K562 (cell line): ENCODE measurements at regions not wholly inside any gene's neighbourhood (a gene's known extent, or its start where the extent isn't known, plus 50 kb on each side); places are given as distances from the start of the nearest gene placed in this dataset.

Experiments
- ATF6 ChIP-seq: sonication (generic); formaldehyde crosslinking; IDR thresholded peaks from 2 replicates; pipeline ENCODE4 v1.4.0; 2020; ENCODE audit warnings: mild to moderate bottlenecking, missing genetic modification reagents
- BCL6 ChIP-seq: fragments of 250-450 bp; sonication (Bioruptor Pico); IDR thresholded peaks from 2 replicates; pipeline ENCODE4 v1.4.0; 2020
- CEBPZ ChIP-seq: fragments of 150-350 bp; IDR thresholded peaks from 2 replicates; pipeline ENCODE4 v1.6.1; 2014; ENCODE audit warnings: low read depth, mild to moderate bottlenecking, low read length, borderline replicate concordance
- FOXA3 ChIP-seq, 2 experiments: fragments of 450-650 bp in 1 of 2; sonication (generic) in 1 of 2; formaldehyde crosslinking; IDR thresholded peaks in 1 of 2; conservative IDR thresholded peaks in 1 of 2; 2 replicates each; pipeline versions ENCODE4 v1.4.0 to v1.8.0; 2020 to 2022; ENCODE audit warnings: mild to moderate bottlenecking in 2 of 2, missing genetic modification reagents in 1 of 2
- MYNN ChIP-seq, 2 experiments: sonication (generic); formaldehyde crosslinking in 1 of 2; IDR thresholded peaks; 2 replicates each; pipeline versions ENCODE4 v1.5.0 to v1.6.1; 2016 to 2020; ENCODE audit warnings: antibody characterized with exemption in 1 of 2, missing genetic modification reagents in 1 of 2
- POLR2A ChIP-seq: fragments of 450-650 bp; conservative IDR thresholded peaks from 2 replicates; pipeline ENCODE4 v1.6.1; 2016
- U2AF2 ChIP-seq: fragments of 200-400 bp; formaldehyde crosslinking; optimal IDR thresholded peaks from 2 replicates; pipeline ENCODE3; 2017; ENCODE audit warnings: low read depth, mild to moderate bottlenecking, low read length
- ZBTB34 ChIP-seq: fragments of 250-450 bp; sonication (Bioruptor Pico); IDR thresholded peaks from 2 replicates; pipeline ENCODE4 v1.8.0; 2021; ENCODE audit warnings: mild to moderate bottlenecking, moderate library complexity
- ZNF584 ChIP-seq: fragments of 200-800 bp; sonication (Bioruptor generic); IDR thresholded peaks from 2 replicates; pipeline ENCODE4 v1.6.1; 2016; ENCODE audit warnings: low read depth, mild to moderate bottlenecking, missing genetic modification characterization, missing compliant biosample characterization

GRCh38 chr18:70523792-70524182 lies 234.9 kb downstream of the SOCS6 start:
- no peak for TF ChIP-seq BCL6
- TF ChIP-seq ZNF584 (CRISPR knock-in tag) = no peak
- no peak for TF ChIP-seq POLR2A
- no peak for TF ChIP-seq U2AF2
- no peak for TF ChIP-seq CEBPZ
- no peak for TF ChIP-seq MYNN (IDR thresholded peaks at IDR 0.05)
- TF ChIP-seq MYNN (CRISPR knock-in tag; IDR thresholded peaks at IDR 0.05) = no peak
- no peak for TF ChIP-seq ZBTB34
- no peak for TF ChIP-seq FOXA3 (CRISPR knock-in tag; conservative IDR thresholded peaks at IDR 0.05 in 1 of 2, IDR thresholded peaks at IDR 0.05 in 1 of 2)
- no peak for TF ChIP-seq ATF6 (CRISPR knock-in tag)
